Mesenchymal stem cell (in vitro differentiated cells and primary cell): ENCODE measurements at regions not wholly inside any gene's neighbourhood (a gene's known extent, or its start where the extent isn't known, plus 50 kb on each side); places are given as distances from the start of the nearest gene placed in this dataset.

Source experiments
- DNase-seq: peaks from one replicate; pipeline ENCODE4 v3.0.0-alpha.2; 2013
- H2AFZ ChIP-seq: one replicate; pipeline ENCODE4 v1.6.1; 2013; ENCODE audit warnings: low read depth, mild to moderate bottlenecking, control low read depth, inconsistent platforms, low read length, moderate library complexity
- H2AK5ac ChIP-seq: 2 replicates; pipeline ENCODE4 v1.6.1; 2013; ENCODE audit warnings: low read length, moderate library complexity, mild to moderate bottlenecking, inconsistent platforms; ENCODE audit not compliant: severe bottlenecking
- H2BK120ac ChIP-seq: one replicate; pipeline ENCODE4 v1.6.1; 2013; ENCODE audit warnings: low read depth, mild to moderate bottlenecking, inconsistent platforms, low read length, moderate library complexity
- H2BK12ac ChIP-seq, 2 experiments: one replicate each; pipeline ENCODE4 v1.6.1; 2013; ENCODE audit warnings: inconsistent platforms in 2 of 2, low read length in 2 of 2, mild to moderate bottlenecking in 2 of 2, moderate library complexity in 2 of 2, control low read depth in 1 of 2
- H2BK15ac ChIP-seq: one replicate; pipeline ENCODE4 v1.6.1; 2013; ENCODE audit warnings: mild to moderate bottlenecking, low read depth, inconsistent platforms; ENCODE audit not compliant: poor library complexity, severe bottlenecking
- H2BK5ac ChIP-seq: 2 replicates; pipeline ENCODE4 v1.6.1; 2013; ENCODE audit warnings: low read depth, mild to moderate bottlenecking, low read length, control low read depth, inconsistent platforms; ENCODE audit not compliant: poor library complexity, severe bottlenecking
- H3K14ac ChIP-seq, 2 experiments: one replicate each; pipeline ENCODE4 v1.6.1; 2013; ENCODE audit warnings: inconsistent platforms in 2 of 2, low read length in 2 of 2, control low read depth in 1 of 2, mild to moderate bottlenecking in 1 of 2, moderate library complexity in 1 of 2
- H3K18ac ChIP-seq, 2 experiments: one replicate each; pipeline ENCODE4 v1.6.1; 2013; ENCODE audit warnings: inconsistent platforms in 2 of 2, low read length in 2 of 2, control low read depth in 1 of 2, low read depth in 1 of 2, mild to moderate bottlenecking in 1 of 2
- H3K23ac ChIP-seq, 2 experiments: one replicate each; pipeline ENCODE4 v1.6.1; 2013; ENCODE audit warnings: inconsistent platforms in 2 of 2, low read length in 2 of 2, mild to moderate bottlenecking in 2 of 2, moderate library complexity in 2 of 2, control low read depth in 1 of 2
- H3K27ac ChIP-seq: 2 replicates; pipeline ENCODE4 v1.5.1; 2013; ENCODE audit warnings: mild to moderate bottlenecking, moderate library complexity, low read length, control low read depth, inconsistent platforms; ENCODE audit not compliant: poor library complexity, severe bottlenecking
- H3K27me3 ChIP-seq, 2 experiments: 2 replicates each; pipeline versions ENCODE4 v1.6.1 to v1.7.0; 2013; ENCODE audit warnings: low read length in 2 of 2, mild to moderate bottlenecking in 2 of 2, moderate library complexity in 2 of 2, control low read depth in 1 of 2, inconsistent platforms in 1 of 2; ENCODE audit not compliant: control insufficient read depth in 1 of 2, insufficient read depth in 1 of 2
- H3K36me3 ChIP-seq, 2 experiments: 2 replicates each; pipeline versions ENCODE4 v1.6.1 to v1.7.0; 2013; ENCODE audit warnings: low read length in 2 of 2, control low read depth in 1 of 2, inconsistent platforms in 1 of 2, low read depth in 1 of 2, mild to moderate bottlenecking in 1 of 2; ENCODE audit not compliant: insufficient read depth in 2 of 2, control insufficient read depth in 1 of 2
- H3K4ac ChIP-seq, 2 experiments: one replicate each; pipeline ENCODE4 v1.6.1; 2013; ENCODE audit warnings: inconsistent platforms in 2 of 2, low read length in 2 of 2, mild to moderate bottlenecking in 2 of 2, moderate library complexity in 2 of 2, control low read depth in 1 of 2, low read depth in 1 of 2
- H3K4me1 ChIP-seq: 2 replicates; pipeline ENCODE4 v1.6.1; 2013; ENCODE audit warnings: low read depth, low read length, control low read depth; ENCODE audit not compliant: control insufficient read depth, insufficient read depth
- H3K4me2 ChIP-seq: 2 replicates; pipeline ENCODE4 v1.6.1; 2013; ENCODE audit warnings: low read length, mild to moderate bottlenecking, inconsistent platforms; ENCODE audit not compliant: poor library complexity, severe bottlenecking
- H3K4me3 ChIP-seq, 2 experiments: 2 replicates each; pipeline versions ENCODE4 v1.5.1 to v1.7.0; 2013; ENCODE audit warnings: low read length in 2 of 2, mild to moderate bottlenecking in 2 of 2, control low read depth in 1 of 2, low read depth in 1 of 2; ENCODE audit not compliant: insufficient read depth in 1 of 2
- H3K79me1 ChIP-seq: replicated peaks from 2 replicates; pipeline ENCODE4 v1.6.1; 2013; ENCODE audit warnings: mild to moderate bottlenecking, control low read depth, low read length, inconsistent platforms; ENCODE audit not compliant: poor library complexity, severe bottlenecking
- H3K9ac ChIP-seq: 2 replicates; pipeline ENCODE4 v1.7.0; 2013; ENCODE audit warnings: mild to moderate bottlenecking, low read length, moderate library complexity
- H3K9me3 ChIP-seq: 2 replicates; pipeline ENCODE4 v1.7.0; 2013; ENCODE audit warnings: mild to moderate bottlenecking, low read length; ENCODE audit not compliant: control insufficient read depth
- H4K8ac ChIP-seq: one replicate; pipeline ENCODE4 v1.6.1; 2013; ENCODE audit warnings: inconsistent platforms, mild to moderate bottlenecking, low read length, moderate library complexity
- H4K91ac ChIP-seq: one replicate; pipeline ENCODE4 v1.6.1; 2013; ENCODE audit warnings: mild to moderate bottlenecking, low read length, inconsistent platforms
- WGBS: methylation state at CpG from one replicate; pipeline ENCODE4 v1.1.7; 2013; ENCODE audit warnings: mixed read lengths; 5-methylcytosine and 5-hydroxymethylcytosine counted together

- no peak overlapping the region for H3K4ac ChIP-seq
- H3K79me1 ChIP-seq, result no peaks in the 10 kb centered on the region
- H4K91ac ChIP-seq, result no peak overlapping the region
- no peak overlapping the region for H2BK15ac ChIP-seq
- no peak overlapping the region for H3K27ac ChIP-seq
- H2AFZ ChIP-seq, result no peak overlapping the region
- no peak overlapping the region for H2BK12ac ChIP-seq
- DNase-seq, result no peak
- no peak overlapping the region for H3K4me2 ChIP-seq
- H3K14ac ChIP-seq, result peak overlapping the region in 1 of 2 experiments; percentile 27
- H3K18ac ChIP-seq, result peak overlapping the region in 1 of 2 experiments; percentile 38
- H2BK5ac ChIP-seq, result no peak overlapping the region
- no peaks in the 10 kb centered on the region for H3K36me3 ChIP-seq
- H2AK5ac ChIP-seq, result no peak overlapping the region
- no peaks in the 10 kb centered on the region for H3K9me3 ChIP-seq
- no peak overlapping the region for H3K4me3 ChIP-seq
- H3K9ac ChIP-seq, result no peak overlapping the region
- no peak overlapping the region for H4K8ac ChIP-seq
- no peak overlapping the region for H3K23ac ChIP-seq
- H2BK120ac ChIP-seq, result no peak overlapping the region
- 91% methylated on average over 11 of the region's 11 CpGs for WGBS
- peaks cover 0 to 6% of the 10 kb centered on the region in 2 experiments for H3K27me3 ChIP-seq
- peaks cover 8% of the 10 kb centered on the region for H3K4me1 ChIP-seq
Measured at GRCh38 chr22:19578180-19579004, 54.2 kb upstream of the CLDN5 start.

- DNase-seq, result no peak
- Histone ChIP-seq H3K4me2 (no peak overlapping the region), H2BK5ac (no peak overlapping the region), H3K36me3 (no peaks in the 10 kb centered on the region), H3K18ac (no peak overlapping the region), H3K23ac (no peak overlapping the region), H2BK120ac (no peak overlapping the region), H3K27me3 (peaks cover 0 to 6% of the 10 kb centered on the region in 2 experiments), H2AK5ac (no peak overlapping the region), H2BK12ac (no peak overlapping the region), H3K79me1 (no peaks in the 10 kb centered on the region), H3K27ac (no peak overlapping the region), H3K4ac (no peak overlapping the region), H2BK15ac (no peak overlapping the region), H4K91ac (peak overlapping the region; percentile 63), H2AFZ (no peak overlapping the region), H4K8ac (no peak overlapping the region), H3K9me3 (no peaks in the 10 kb centered on the region), H3K9ac (no peak overlapping the region), H3K4me1 (peaks cover 8% of the 10 kb centered on the region), H3K4me3 (no peak overlapping the region), H3K14ac (no peak overlapping the region)
- WGBS, result 82% methylated on average over 4 of the region's 4 CpGs
Measured at GRCh38 chr22:19579115-19579811, 55.1 kb upstream of the CLDN5 start.

- no peak overlapping the region for H4K91ac ChIP-seq
- H2BK15ac ChIP-seq, result no peak overlapping the region
- no peak overlapping the region for H2BK12ac ChIP-seq
- H3K4ac ChIP-seq, result no peak overlapping the region
- H3K9me3 ChIP-seq, result no peaks in the 10 kb centered on the region
- WGBS, result 90% methylated on average over 6 of the region's 12 CpGs
- no peak overlapping the region for H4K8ac ChIP-seq
- H3K27ac ChIP-seq, result no peak overlapping the region
- no peak overlapping the region for H3K23ac ChIP-seq
- no peak overlapping the region for H2AFZ ChIP-seq
- no peaks in the 10 kb centered on the region for H3K79me1 ChIP-seq
- no peak overlapping the region for H2BK5ac ChIP-seq
- no peak for DNase-seq
- no peak overlapping the region for H3K4me3 ChIP-seq
- H3K9ac ChIP-seq, result no peak overlapping the region
- no peak overlapping the region for H2AK5ac ChIP-seq
- H3K4me2 ChIP-seq, result no peak overlapping the region
- H3K27me3 ChIP-seq, result peaks cover 0 to 6% of the 10 kb centered on the region in 2 experiments
- no peak overlapping the region for H2BK120ac ChIP-seq
- H3K4me1 ChIP-seq, result peaks cover 8% of the 10 kb centered on the region
- no peak overlapping the region for H3K18ac ChIP-seq
- no peaks in the 10 kb centered on the region for H3K36me3 ChIP-seq
- peak overlapping the region in 1 of 2 experiments; percentile 55 for H3K14ac ChIP-seq
Measured at GRCh38 chr22:19579880-19580279, 55.7 kb upstream of the CLDN5 start.

GRCh38 chr22:19580291-19580890 is 56.2 kb upstream of the CLDN5 start:
- H3K27me3 ChIP-seq, result peaks cover 0 to 6% of the 10 kb centered on the region in 2 experiments
- H3K36me3 ChIP-seq, result no peaks in the 10 kb centered on the region
- peaks cover 8% of the 10 kb centered on the region for H3K4me1 ChIP-seq
- H3K9me3 ChIP-seq, result no peaks in the 10 kb centered on the region
- DNase-seq, result no peak
- H3K23ac ChIP-seq, result no peak overlapping the region
- no peak overlapping the region for H4K91ac ChIP-seq
- no peak overlapping the region for H2BK120ac ChIP-seq
- no peak overlapping the region for H3K4me2 ChIP-seq
- H4K8ac ChIP-seq, result no peak overlapping the region
- no peak overlapping the region for H3K14ac ChIP-seq
- H3K9ac ChIP-seq, result no peak overlapping the region
- H3K4me3 ChIP-seq, result no peak overlapping the region
- H3K4ac ChIP-seq, result no peak overlapping the region
- no peak overlapping the region for H2AFZ ChIP-seq
- H3K18ac ChIP-seq, result no peak overlapping the region
- H2BK5ac ChIP-seq, result no peak overlapping the region
- H2BK12ac ChIP-seq, result no peak overlapping the region
- no peak overlapping the region for H2AK5ac ChIP-seq
- 67% methylated on average over 4 of the region's 5 CpGs for WGBS
- no peaks in the 10 kb centered on the region for H3K79me1 ChIP-seq
- H3K27ac ChIP-seq, result no peak overlapping the region
- no peak overlapping the region for H2BK15ac ChIP-seq
